ENCODE measurements at regions not wholly inside any gene's neighbourhood (a gene's known extent, or its start where the extent isn't known, plus 50 kb on each side); places are given as distances from the start of the nearest gene placed in this dataset.
A peak's percentile ranks its signal among the peaks of the same experiment; 100 is the strongest.

- Histone ChIP-seq H3K4me1 (ENCODE audit: insufficient read depth, low read length) (no peaks in the 10 kb centered on the region), H3K9ac (ENCODE audit: low read depth, low read length) (no peak overlapping the region), H3K27me3 (ENCODE audit: insufficient read depth, low read length) (no peaks in the 10 kb centered on the region), H3K4me3 (ENCODE audit: low read length) (no peak overlapping the region), H3K36me3 (ENCODE audit: insufficient read depth, low read length) (no peaks in the 10 kb centered on the region), H3K27ac (ENCODE audit: low read depth, low read length) (no peak overlapping the region), H3K9me3 (ENCODE audit: insufficient read depth, low read depth, low read length) (no peaks in the 10 kb centered on the region)
- 92% methylated on average over 1 of the region's 1 CpG for WGBS
Measured at GRCh38 chr11:104588970-104589369, 309.3 kb downstream of the CASP12 start.

- no peak overlapping the region for H3K27ac ChIP-seq (ENCODE audit: low read depth, low read length)
- no peak overlapping the region for H3K4me3 ChIP-seq (ENCODE audit: low read length)
- no peak overlapping the region for H3K9ac ChIP-seq (ENCODE audit: low read depth, low read length)
- 77% methylated on average over 2 of the region's 2 CpGs for WGBS
- H3K36me3 ChIP-seq (ENCODE audit: insufficient read depth, low read length): no peaks in the 10 kb centered on the region
- no peaks in the 10 kb centered on the region for H3K9me3 ChIP-seq (ENCODE audit: insufficient read depth, low read depth, low read length)
- no peaks in the 10 kb centered on the region for H3K4me1 ChIP-seq (ENCODE audit: insufficient read depth, low read length)
- no peaks in the 10 kb centered on the region for H3K27me3 ChIP-seq (ENCODE audit: insufficient read depth, low read length)
Measured at GRCh38 chr11:104588446-104588845, 309.8 kb downstream of the CASP12 start.

- Histone ChIP-seq H3K36me3 (ENCODE audit: insufficient read depth, low read length) (no peaks in the 10 kb centered on the region), H3K4me3 (ENCODE audit: low read length) (no peak overlapping the region), H3K27ac (ENCODE audit: low read depth, low read length) (no peak overlapping the region), H3K9me3 (ENCODE audit: insufficient read depth, low read depth, low read length) (no peaks in the 10 kb centered on the region), H3K27me3 (ENCODE audit: insufficient read depth, low read length) (no peaks in the 10 kb centered on the region), H3K9ac (ENCODE audit: low read depth, low read length) (no peak overlapping the region), H3K4me1 (ENCODE audit: insufficient read depth, low read length) (peaks cover 28% of the 10 kb centered on the region)
- WGBS: 94% methylated on average over 1 of the region's 2 CpGs
Measured at GRCh38 chr11:104584823-104585222, 313.4 kb downstream of the CASP12 start.

GRCh38 chr11:104583857-104584256 lies 314.4 kb downstream of the CASP12 start:
- Histone ChIP-seq H3K4me1 (ENCODE audit: insufficient read depth, low read length) (peaks cover 33% of the 10 kb centered on the region), H3K27me3 (ENCODE audit: insufficient read depth, low read length) (no peaks in the 10 kb centered on the region), H3K9me3 (ENCODE audit: insufficient read depth, low read depth, low read length) (no peaks in the 10 kb centered on the region), H3K4me3 (ENCODE audit: low read length) (no peak overlapping the region), H3K36me3 (ENCODE audit: insufficient read depth, low read length) (no peaks in the 10 kb centered on the region), H3K27ac (ENCODE audit: low read depth, low read length) (no peak overlapping the region), H3K9ac (ENCODE audit: low read depth, low read length) (no peak overlapping the region)
- 97% methylated on average over 10 of the region's 10 CpGs for WGBS

- Histone ChIP-seq H3K27me3 (ENCODE audit: insufficient read depth, low read length) (no peaks in the 10 kb centered on the region), H3K4me1 (ENCODE audit: insufficient read depth, low read length) (peaks cover 33% of the 10 kb centered on the region), H3K4me3 (ENCODE audit: low read length) (no peak overlapping the region), H3K9ac (ENCODE audit: low read depth, low read length) (no peak overlapping the region), H3K27ac (ENCODE audit: low read depth, low read length) (no peak overlapping the region), H3K36me3 (ENCODE audit: insufficient read depth, low read length) (no peaks in the 10 kb centered on the region; the same call in 1 of the 2 replicates), H3K9me3 (ENCODE audit: insufficient read depth, low read depth, low read length) (peaks cover 3% of the 10 kb centered on the region; the same call in 1 of the 2 replicates)
- WGBS: 100% methylated on average over 2 of the region's 2 CpGs
Measured at GRCh38 chr11:104582431-104582830, 315.8 kb downstream of the CASP12 start.

- peaks cover 3% of the 10 kb centered on the region; the same call in 1 of the 2 replicates for H3K9me3 ChIP-seq (ENCODE audit: insufficient read depth, low read depth, low read length)
Measured at GRCh38 chr11:104581246-104581980, 316.8 kb downstream of the CASP12 start.

GRCh38 chr11:104573441-104573990 lies 324.7 kb downstream of the CASP12 start:
- Histone ChIP-seq H3K27me3 (ENCODE audit: insufficient read depth, low read length) (no peaks in the 10 kb centered on the region), H3K4me1 (ENCODE audit: insufficient read depth, low read length) (no peaks in the 10 kb centered on the region), H3K27ac (ENCODE audit: low read depth, low read length) (no peak overlapping the region), H3K36me3 (ENCODE audit: insufficient read depth, low read length) (no peaks in the 10 kb centered on the region; the same call in 1 of the 2 replicates), H3K4me3 (ENCODE audit: low read length) (no peak overlapping the region), H3K9ac (ENCODE audit: low read depth, low read length) (no peak overlapping the region), H3K9me3 (ENCODE audit: insufficient read depth, low read depth, low read length) (peaks cover 11% of the 10 kb centered on the region; the same call in 1 of the 2 replicates)

More at GRCh38 chr11:104581246-104581980, 316.8 kb downstream of the CASP12 start:
- H3K4me3 ChIP-seq (ENCODE audit: low read length): no peak overlapping the region
- H3K9ac ChIP-seq (ENCODE audit: low read depth, low read length): peak overlapping the region; percentile 30; the same call in 1 of the 2 replicates
- peak overlapping the region; percentile 50 for H3K27ac ChIP-seq (ENCODE audit: low read depth, low read length)
- 29% methylated on average over 1 of the region's 2 CpGs for WGBS
- no peaks in the 10 kb centered on the region for H3K27me3 ChIP-seq (ENCODE audit: insufficient read depth, low read length)
- H3K36me3 ChIP-seq (ENCODE audit: insufficient read depth, low read length): no peaks in the 10 kb centered on the region; the same call in 1 of the 2 replicates
- H3K4me1 ChIP-seq (ENCODE audit: insufficient read depth, low read length): peaks cover 33% of the 10 kb centered on the region

- Histone ChIP-seq H3K9me3 (ENCODE audit: insufficient read depth, low read depth, low read length) (peaks cover 7% of the 10 kb centered on the region; the same call in 1 of the 2 replicates), H3K27me3 (ENCODE audit: insufficient read depth, low read length) (no peaks in the 10 kb centered on the region), H3K27ac (ENCODE audit: low read depth, low read length) (no peak overlapping the region), H3K36me3 (ENCODE audit: insufficient read depth, low read length) (no peaks in the 10 kb centered on the region), H3K9ac (ENCODE audit: low read depth, low read length) (no peak overlapping the region), H3K4me3 (ENCODE audit: low read length) (no peak overlapping the region), H3K4me1 (ENCODE audit: insufficient read depth, low read length) (no peaks in the 10 kb centered on the region)
- 85% methylated on average over 1 of the region's 2 CpGs for WGBS
Measured at GRCh38 chr11:104572279-104572678, 326.0 kb downstream of the CASP12 start.

- 91% methylated on average over 4 of the region's 4 CpGs for WGBS
- H3K9ac ChIP-seq (ENCODE audit: low read depth, low read length): no peak overlapping the region
Measured at GRCh38 chr11:104570078-104570701, 328.1 kb downstream of the CASP12 start.

GRCh38 chr11:104565583-104565961 lies 332.7 kb downstream of the CASP12 start:
- no peak overlapping the region for H3K9ac ChIP-seq (ENCODE audit: low read depth, low read length)
- no peak overlapping the region for H3K27ac ChIP-seq (ENCODE audit: low read depth, low read length)
- H3K4me1 ChIP-seq (ENCODE audit: insufficient read depth, low read length): no peaks in the 10 kb centered on the region
- H3K4me3 ChIP-seq (ENCODE audit: low read length): no peak overlapping the region
- no peaks in the 10 kb centered on the region for H3K9me3 ChIP-seq (ENCODE audit: insufficient read depth, low read depth, low read length)
- 54% methylated on average over 1 of the region's 1 CpG for WGBS
- H3K27me3 ChIP-seq (ENCODE audit: insufficient read depth, low read length): no peaks in the 10 kb centered on the region
- H3K36me3 ChIP-seq (ENCODE audit: insufficient read depth, low read length): no peaks in the 10 kb centered on the region

More at GRCh38 chr11:104570078-104570701, 328.1 kb downstream of the CASP12 start:
- H3K27ac ChIP-seq (ENCODE audit: low read depth, low read length): no peak overlapping the region
- H3K36me3 ChIP-seq (ENCODE audit: insufficient read depth, low read length): no peaks in the 10 kb centered on the region
- 0 out of 2 replicates have a peak, but pooled peaks cover 1% of the 10 kb centered on the region for H3K9me3 ChIP-seq (ENCODE audit: insufficient read depth, low read depth, low read length)
- H3K4me3 ChIP-seq (ENCODE audit: low read length): no peak overlapping the region
- no peaks in the 10 kb centered on the region for H3K4me1 ChIP-seq (ENCODE audit: insufficient read depth, low read length)
- no peaks in the 10 kb centered on the region for H3K27me3 ChIP-seq (ENCODE audit: insufficient read depth, low read length)

GRCh38 chr11:104564921-104565582 lies 333.2 kb downstream of the CASP12 start:
- WGBS: 97% methylated on average over 34 of the region's 35 CpGs
- H3K9me3 ChIP-seq (ENCODE audit: insufficient read depth, low read depth, low read length): no peaks in the 10 kb centered on the region
- H3K9ac ChIP-seq (ENCODE audit: low read depth, low read length): no peak overlapping the region
- no peaks in the 10 kb centered on the region for H3K27me3 ChIP-seq (ENCODE audit: insufficient read depth, low read length)
- no peak overlapping the region for H3K4me3 ChIP-seq (ENCODE audit: low read length)
- no peaks in the 10 kb centered on the region for H3K36me3 ChIP-seq (ENCODE audit: insufficient read depth, low read length)
- no peaks in the 10 kb centered on the region for H3K4me1 ChIP-seq (ENCODE audit: insufficient read depth, low read length)
- H3K27ac ChIP-seq (ENCODE audit: low read depth, low read length): no peak overlapping the region

Measured in HUES64 (cell line).